Right lobe of liver (tissue), 4 donors: ENCODE measurements at regions not wholly inside any gene's neighbourhood (a gene's known extent, or its start where the extent isn't known, plus 50 kb on each side); places are given as distances from the start of the nearest gene placed in this dataset.

ENCODE experiments used
- CTCF ChIP-seq, 4 donors: fragments of 200-600 bp in 3 of 4; fragments of 450-650 bp in 1 of 4; IDR thresholded peaks; one replicate each; pipeline versions ENCODE4 v1.5.1 to v1.8.0; 2016 to 2022; ENCODE audit warnings: antibody characterized with exemption in 4 of 4, mild to moderate bottlenecking in 2 of 4
- POLR2A ChIP-seq: fragments of 450-650 bp; IDR thresholded peaks from one replicate; pipeline ENCODE4 v1.6.1; 2017; ENCODE audit warnings: antibody characterized with exemption, mild to moderate bottlenecking
- donor health status: DM: no; HTN: no; CAD: no.
- donor health status: DM: no; HTN: no; CAD: no.
- donor health status: DM: no; HTN: yes; CAD: no.

DNA sequence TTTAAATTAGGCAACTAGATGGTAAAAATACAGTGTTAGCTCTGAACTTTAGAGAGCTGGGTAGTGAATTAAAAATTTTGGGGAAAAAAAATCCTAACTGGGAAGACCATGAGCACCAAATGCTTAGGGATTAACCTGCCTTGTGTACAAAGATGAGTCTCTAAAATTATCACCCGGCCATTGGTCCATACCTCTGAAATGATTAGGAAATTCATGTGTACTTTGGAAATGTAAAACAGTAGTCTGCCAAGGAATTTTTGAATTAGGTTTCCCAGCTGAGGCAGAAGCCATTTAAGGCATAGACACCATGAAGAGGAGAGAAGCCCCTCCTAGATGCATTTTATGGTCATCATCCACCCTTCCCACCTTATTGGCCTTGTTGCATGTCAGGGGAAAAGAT is 670.5 kb upstream of the SALL1 start:
- TF ChIP-seq CTCF (IDR thresholded peaks at IDR 0.05) (no peak), POLR2A (no peak)
